Activated CD8-positive, alpha-beta memory T cell treated with anti-CD3 and anti-CD28 coated beads, Interleukin-2, amount 10 ng/mL, durations not matched to agents 7 days and 5 days (primary cell): ENCODE measurements at regions not wholly inside any gene's neighbourhood (a gene's known extent, or its start where the extent isn't known, plus 50 kb on each side); places are given as distances from the start of the nearest gene placed in this dataset.

Experiments
- ATAC-seq: fragments of 150-1000 bp; cut with Tn5 transposase; one replicate; pipeline ENCODE4 v1.10.0; 2021; ENCODE audit warnings: moderate library complexity
- CTCF ChIA-PET: fragments of 350-600 bp; sonication (Branson Sonifier 250); formaldehyde crosslinking; loops from one replicate; lab custom pipeline; 2021; ENCODE audit warnings: antibody characterized with exemption; lab: Charles Lee
- DNase-seq: peaks from one replicate; pipeline ENCODE4 v3.0.0-alpha.2; 2020
- H3K27ac Mint-ChIP-seq: one replicate; pipeline ENCODE4 v1.8.0; 2021; ENCODE audit warnings: mild to moderate bottlenecking, mixed read lengths
- H3K27me3 Mint-ChIP-seq: one replicate; pipeline ENCODE4 v1.8.0; 2021; ENCODE audit warnings: mixed read lengths
- H3K36me3 Mint-ChIP-seq: one replicate; pipeline ENCODE4 v1.8.0; 2021; ENCODE audit warnings: mild to moderate bottlenecking, mixed read lengths
- H3K4me1 Mint-ChIP-seq: one replicate; pipeline ENCODE4 v1.8.0; 2021; ENCODE audit warnings: mixed read lengths
- H3K4me3 Mint-ChIP-seq: one replicate; pipeline ENCODE4 v1.8.0; 2021; ENCODE audit warnings: mild to moderate bottlenecking, moderate library complexity, mixed read lengths
- H3K9me3 Mint-ChIP-seq: one replicate; pipeline ENCODE4 v1.8.0; 2022; ENCODE audit warnings: low read depth, mixed read lengths

DNA sequence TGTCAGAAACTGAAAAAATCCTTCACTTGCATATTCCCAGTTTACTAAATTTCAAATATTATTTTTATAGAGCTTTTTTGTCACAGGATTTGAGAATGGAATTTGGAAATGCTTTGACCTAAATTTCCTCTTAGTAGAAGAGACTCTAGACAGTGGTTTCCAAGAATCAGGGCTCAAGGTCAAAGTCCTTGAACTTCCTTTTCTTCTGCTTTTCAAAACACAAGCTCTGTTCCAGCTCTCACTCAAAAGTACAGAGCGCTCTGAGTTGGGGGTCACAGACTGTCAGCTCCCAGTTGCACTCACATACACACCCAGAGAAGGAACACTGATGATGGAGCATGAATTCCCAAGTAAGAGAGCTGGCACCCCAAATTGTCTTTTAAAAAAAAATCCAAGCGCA lies 394.2 kb downstream of the MLLT3 start:
- H3K27ac Mint-ChIP-seq, result no peak overlapping the region
- no peaks in the 10 kb centered on the region for H3K9me3 Mint-ChIP-seq
- no peak for ATAC-seq
- H3K4me1 Mint-ChIP-seq, result peaks cover 46% of the 10 kb centered on the region
- peaks cover 29% of the 10 kb centered on the region for H3K36me3 Mint-ChIP-seq
- no peak overlapping the region for H3K4me3 Mint-ChIP-seq
- CTCF ChIA-PET, result interaction anchor here (1.0 kb wide), 1 partner anchor 15 kb away, joined by 4 read pairs; no protein-coding TSS in a partner anchor
- no peak for DNase-seq
- no peaks in the 10 kb centered on the region for H3K27me3 Mint-ChIP-seq

DNA sequence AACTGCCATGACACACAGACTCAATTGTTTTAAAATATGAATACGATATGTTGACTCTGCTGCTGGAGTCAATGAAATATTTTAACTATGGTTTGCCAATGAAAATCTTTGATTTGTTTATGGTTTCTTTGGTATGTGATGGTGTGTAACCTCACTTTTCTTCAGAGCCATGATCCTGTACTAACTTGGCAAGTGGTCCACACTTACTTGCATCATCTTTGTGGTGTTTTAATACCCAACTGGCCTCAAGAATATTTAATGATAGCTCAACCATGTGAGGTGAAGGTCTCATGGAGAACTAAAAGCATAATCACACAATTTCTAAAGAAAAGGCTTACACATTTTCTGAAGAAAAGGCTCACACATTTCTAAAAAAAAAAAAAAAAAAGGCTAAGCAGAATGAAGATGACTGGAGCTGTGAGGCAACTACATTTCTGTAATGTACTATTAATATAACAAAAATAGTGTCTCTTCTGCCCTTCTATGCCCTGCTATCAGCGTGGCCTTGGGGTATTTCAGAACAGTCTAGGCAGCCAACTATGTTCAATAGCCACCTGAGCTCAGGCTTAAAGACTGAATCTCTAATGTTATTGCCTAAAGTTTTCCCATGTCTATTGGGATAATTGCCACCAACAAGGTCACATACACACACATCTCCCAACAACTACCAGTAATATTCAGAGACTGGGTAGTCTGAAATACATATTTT lies 395.0 kb downstream of the MLLT3 start:
- H3K27ac Mint-ChIP-seq, result no peak overlapping the region
- CTCF ChIA-PET, result interaction anchor here (1.0 kb wide), 2 partner anchors 15 to 459 kb away, joined by 3 to 4 read pairs; no protein-coding TSS in a partner anchor

DNA sequence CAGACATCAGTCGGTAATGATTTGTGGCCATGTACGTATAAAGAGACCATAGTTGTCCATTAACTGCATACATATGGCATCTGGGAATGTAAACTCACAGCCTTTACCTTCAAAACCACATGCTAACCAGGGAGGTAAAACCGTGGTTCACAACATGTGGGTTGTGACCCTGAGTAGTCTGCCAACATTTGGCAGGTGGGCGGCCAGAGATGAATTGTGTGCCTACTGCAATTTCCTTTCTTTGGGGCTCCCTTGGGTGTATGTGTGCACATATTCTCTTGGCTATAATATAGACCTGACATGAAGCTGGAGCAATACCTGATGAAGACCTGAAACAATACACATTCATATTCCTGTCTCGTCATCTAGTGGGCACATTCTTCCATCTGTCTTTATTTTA lies 396.0 kb downstream of the MLLT3 start:
- no peak overlapping the region for H3K4me3 Mint-ChIP-seq
- H3K27ac Mint-ChIP-seq, result no peak overlapping the region
- CTCF ChIA-PET, result interaction anchor here (1.2 kb wide), 1 partner anchor 16 kb away, joined by 4 read pairs; no protein-coding TSS in a partner anchor
- H3K4me1 Mint-ChIP-seq, result peaks cover 48% of the 10 kb centered on the region
- H3K9me3 Mint-ChIP-seq, result peaks cover under 1% of the 10 kb centered on the region
- no peaks in the 10 kb centered on the region for H3K27me3 Mint-ChIP-seq
- no peak for ATAC-seq
- peaks cover 28% of the 10 kb centered on the region for H3K36me3 Mint-ChIP-seq
- DNase-seq, result no peak

More for the DNA sequence above, 395.0 kb downstream of the MLLT3 start:
- ATAC-seq, result no peak
- Mint-ChIP-seq H3K9me3 (no peaks in the 10 kb centered on the region), H3K4me1 (peaks cover 46% of the 10 kb centered on the region), H3K27me3 (no peaks in the 10 kb centered on the region), H3K36me3 (peaks cover 27% of the 10 kb centered on the region), H3K4me3 (no peak overlapping the region)
- no peak for DNase-seq

DNA sequence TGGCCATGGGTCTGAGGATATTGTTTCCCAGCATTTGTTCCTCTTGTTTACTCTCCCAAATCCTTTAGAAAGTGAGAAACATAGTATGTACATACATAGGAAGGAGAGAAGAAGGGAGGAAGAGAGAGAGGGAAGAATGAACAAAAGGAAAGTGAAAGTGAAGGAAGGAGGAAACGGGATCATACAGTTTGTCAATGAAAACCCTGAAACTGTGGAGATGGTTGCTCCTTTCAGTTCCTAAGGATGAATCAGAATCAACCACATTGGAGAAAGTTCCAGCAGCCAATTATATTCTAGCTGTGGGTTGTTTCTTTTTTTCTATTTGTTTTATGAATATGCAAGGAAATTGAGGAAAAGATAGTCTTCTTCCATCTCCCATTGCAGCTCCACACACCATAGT lies 396.5 kb downstream of the MLLT3 start:
- DNase-seq (no peak), ATAC-seq (no peak)
- Mint-ChIP-seq H3K27ac (peak overlapping the region; percentile 43), H3K36me3 (peaks cover 31% of the 10 kb centered on the region), H3K27me3 (peaks cover 3% of the 10 kb centered on the region), H3K4me1 (peaks cover 52% of the 10 kb centered on the region), H3K9me3 (peaks cover 4% of the 10 kb centered on the region), H3K4me3 (peak overlapping the region; percentile 61)
- CTCF ChIA-PET, result interaction anchor here (1.2 kb wide), 2 partner anchors 9 to 16 kb away, joined by 4 read pairs; no protein-coding TSS in a partner anchor

DNA sequence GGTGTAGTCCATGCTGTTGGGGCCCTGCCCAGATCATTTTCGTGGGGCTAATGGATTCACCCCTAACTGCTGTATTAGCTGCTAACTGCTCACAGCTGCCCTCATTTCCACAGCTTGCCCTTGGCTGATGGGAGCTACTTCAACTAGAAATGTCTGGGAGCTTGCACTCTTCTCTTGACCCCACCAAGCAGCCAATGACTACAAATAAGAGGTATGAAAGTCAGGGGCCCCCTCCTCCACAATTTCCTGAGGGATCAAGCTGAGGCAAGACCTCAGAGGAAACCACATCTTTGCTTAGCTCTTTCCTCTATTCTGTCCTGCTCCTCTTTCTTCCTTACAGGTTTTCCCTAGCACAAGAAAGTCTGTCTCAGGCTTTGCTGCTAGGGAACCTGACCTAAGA lies 397.5 kb downstream of the MLLT3 start:
- peaks cover 3% of the 10 kb centered on the region for H3K27me3 Mint-ChIP-seq
- H3K27ac Mint-ChIP-seq, result no peak overlapping the region
- ATAC-seq (no peak), DNase-seq (no peak)
- H3K36me3 Mint-ChIP-seq, result peaks cover 28% of the 10 kb centered on the region
- peaks cover 52% of the 10 kb centered on the region for H3K4me1 Mint-ChIP-seq
- no peak overlapping the region for H3K4me3 Mint-ChIP-seq
- H3K9me3 Mint-ChIP-seq, result peaks cover 4% of the 10 kb centered on the region
- CTCF ChIA-PET, result interaction anchor here (1.2 kb wide), 1 partner anchor 8 kb away, joined by 4 read pairs; no protein-coding TSS in a partner anchor

DNA sequence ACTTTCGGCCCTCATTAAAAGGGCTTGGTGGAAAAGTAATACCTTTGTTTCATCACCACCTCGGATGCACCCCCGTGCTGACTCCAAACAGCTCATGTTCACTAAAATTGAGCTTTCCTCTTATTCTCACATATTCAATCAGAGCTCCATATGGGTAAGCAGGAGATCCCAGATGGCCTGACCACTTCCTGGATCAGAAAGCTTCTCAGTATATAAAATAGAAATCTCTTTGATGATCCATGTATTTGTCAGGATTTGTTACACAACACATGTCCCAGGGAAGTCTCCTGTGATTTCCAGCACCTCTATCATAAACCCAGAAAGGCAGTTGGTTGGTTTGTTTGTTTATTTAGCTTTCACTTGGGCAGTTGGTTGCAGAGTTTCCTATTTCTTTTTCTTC lies 402.0 kb downstream of the MLLT3 start:
- H3K4me1 Mint-ChIP-seq, result peaks cover 21% of the 10 kb centered on the region
- no peak for DNase-seq
- H3K36me3 Mint-ChIP-seq, result peaks cover 28% of the 10 kb centered on the region
- no peak overlapping the region for H3K4me3 Mint-ChIP-seq
- H3K27me3 Mint-ChIP-seq, result peaks cover 3% of the 10 kb centered on the region
- H3K9me3 Mint-ChIP-seq, result peaks cover 4% of the 10 kb centered on the region
- no peak for ATAC-seq
- H3K27ac Mint-ChIP-seq, result no peak overlapping the region
- CTCF ChIA-PET, result no interaction called here

DNA sequence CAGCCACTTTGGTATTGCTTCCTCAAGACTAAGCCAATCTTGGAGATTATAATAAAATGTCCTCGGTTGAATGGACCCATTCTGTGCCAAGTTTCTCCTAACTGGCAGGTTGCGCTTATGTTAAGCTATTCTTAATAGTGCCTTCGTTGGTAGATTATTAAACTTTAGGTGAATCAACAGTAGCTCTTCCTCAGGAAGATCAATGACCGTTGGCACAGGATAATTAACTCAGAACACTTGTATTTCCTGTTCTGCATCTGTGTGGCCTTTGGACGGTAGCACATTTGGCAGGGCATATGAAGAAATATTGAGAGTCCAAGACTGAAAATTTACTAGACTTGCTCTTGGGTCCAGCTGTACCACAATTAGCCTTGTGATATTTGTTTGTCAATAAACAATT lies 402.9 kb downstream of the MLLT3 start:
- DNase-seq, result no peak

DNA sequence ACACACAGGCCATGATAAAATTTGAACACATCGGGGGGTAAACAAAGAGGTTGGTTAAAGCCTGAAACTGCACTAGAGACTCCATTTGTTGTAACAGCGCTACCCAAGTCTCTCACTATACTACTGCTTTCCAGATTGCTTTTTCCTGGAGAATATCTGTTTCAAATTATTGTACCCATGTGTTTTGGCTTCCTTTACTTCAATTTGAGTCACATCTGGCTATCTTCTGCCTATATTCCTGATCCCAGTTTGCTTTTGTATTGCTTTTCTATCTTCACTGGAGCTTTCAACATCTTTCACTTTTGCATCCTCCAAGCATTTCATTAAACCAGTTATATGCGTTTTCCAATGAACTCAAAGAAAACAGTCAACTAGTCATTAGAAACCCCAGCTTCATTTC lies 404.7 kb downstream of the MLLT3 start:
- peaks cover 23% of the 10 kb centered on the region for H3K36me3 Mint-ChIP-seq
- no peak overlapping the region for H3K4me3 Mint-ChIP-seq
- H3K9me3 Mint-ChIP-seq, result peaks cover 7% of the 10 kb centered on the region
- DNase-seq, result no peak
- peaks cover 3% of the 10 kb centered on the region for H3K27me3 Mint-ChIP-seq
- CTCF ChIA-PET, result interaction anchor here (1.5 to 1.8 kb wide), 2 partner anchors 8 to 23 kb away, joined by 3 to 4 read pairs; no protein-coding TSS in a partner anchor
- no peak for ATAC-seq
- no peak overlapping the region for H3K27ac Mint-ChIP-seq
- peaks cover 6% of the 10 kb centered on the region for H3K4me1 Mint-ChIP-seq

More for the DNA sequence above, 402.9 kb downstream of the MLLT3 start:
- CTCF ChIA-PET, result interaction anchor here (1.0 kb wide), 1 partner anchor 23 kb away, joined by 4 read pairs; no protein-coding TSS in a partner anchor
- Mint-ChIP-seq H3K36me3 (peaks cover 27% of the 10 kb centered on the region), H3K4me3 (no peak overlapping the region), H3K9me3 (peaks cover 4% of the 10 kb centered on the region), H3K4me1 (peaks cover 13% of the 10 kb centered on the region), H3K27ac (no peak overlapping the region), H3K27me3 (peaks cover 3% of the 10 kb centered on the region)
- ATAC-seq, result no peak

DNA sequence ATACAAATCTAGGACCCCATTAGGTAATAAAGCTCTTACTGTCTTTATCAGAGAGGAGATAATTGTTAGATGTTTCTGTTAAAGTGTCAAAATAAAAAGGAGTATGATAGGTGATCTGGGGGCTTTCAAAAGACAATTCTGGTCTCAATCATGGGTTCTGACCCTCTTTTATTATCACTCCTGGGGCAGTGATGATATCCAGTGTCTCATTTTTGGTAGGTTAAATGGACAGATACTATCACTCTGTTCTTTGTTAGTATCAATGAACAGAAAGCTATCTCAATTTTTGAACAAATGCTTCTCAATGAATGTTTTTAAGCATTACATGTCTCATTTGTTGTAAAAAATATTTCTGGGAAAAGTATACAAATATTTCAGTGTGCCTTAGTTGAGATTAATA lies 405.9 kb downstream of the MLLT3 start:
- no peak overlapping the region for H3K27ac Mint-ChIP-seq
- no peak overlapping the region for H3K4me3 Mint-ChIP-seq
- H3K4me1 Mint-ChIP-seq, result peaks cover 4% of the 10 kb centered on the region
- H3K27me3 Mint-ChIP-seq, result peaks cover 3% of the 10 kb centered on the region
- peaks cover 19% of the 10 kb centered on the region for H3K36me3 Mint-ChIP-seq
- CTCF ChIA-PET, result interaction anchor here (1.5 to 1.8 kb wide), 2 partner anchors 9 to 24 kb away, joined by 3 to 4 read pairs; no protein-coding TSS in a partner anchor
- peaks cover 7% of the 10 kb centered on the region for H3K9me3 Mint-ChIP-seq
- DNase-seq (no peak), ATAC-seq (no peak)

DNA sequence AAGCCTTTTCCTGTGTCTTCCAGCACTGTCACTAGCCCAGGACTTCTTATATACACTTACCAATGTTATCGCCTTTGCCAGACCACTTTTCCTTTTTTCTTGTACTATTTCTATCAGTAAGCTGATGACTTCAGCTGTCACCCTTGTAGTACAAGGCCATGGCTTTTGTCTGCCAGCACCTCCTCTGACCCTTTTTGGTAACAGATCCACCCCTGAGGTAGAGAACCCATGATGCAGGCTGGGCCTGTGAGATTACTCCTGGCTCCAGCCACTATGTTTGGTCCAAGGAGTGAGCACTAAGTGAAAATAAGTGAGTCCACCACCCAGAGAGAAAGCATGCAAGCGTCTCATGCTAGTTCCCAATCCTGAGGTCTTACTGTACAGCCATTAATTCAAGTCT lies 406.7 kb downstream of the MLLT3 start:
- ATAC-seq (no peak), DNase-seq (no peak)
- H3K9me3 Mint-ChIP-seq, result peaks cover 2% of the 10 kb centered on the region
- H3K36me3 Mint-ChIP-seq, result peaks cover 17% of the 10 kb centered on the region
- H3K4me3 Mint-ChIP-seq, result no peak overlapping the region
- CTCF ChIA-PET, result no interaction called here
- no peak overlapping the region for H3K27ac Mint-ChIP-seq
- no peaks in the 10 kb centered on the region for H3K27me3 Mint-ChIP-seq
- H3K4me1 Mint-ChIP-seq, result peaks cover 3% of the 10 kb centered on the region

DNA sequence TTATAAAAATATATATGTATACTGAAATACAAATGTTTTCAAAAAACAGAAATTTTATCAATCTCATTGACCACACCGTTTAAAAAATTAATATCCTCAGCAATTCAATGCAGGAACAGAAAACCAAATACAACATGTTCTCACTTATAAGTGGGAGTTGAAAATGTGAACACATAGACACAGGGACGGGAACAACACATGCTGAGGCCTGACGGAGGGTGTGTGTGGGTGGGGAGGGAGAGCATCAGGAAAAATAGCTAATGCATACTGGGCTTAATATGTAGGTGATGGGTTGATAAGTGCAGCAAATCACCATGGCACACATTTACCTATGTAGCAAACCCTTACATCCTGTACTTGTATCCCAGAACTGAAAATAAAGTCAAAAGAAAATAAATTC lies 409.5 kb downstream of the MLLT3 start:
- Mint-ChIP-seq H3K36me3 (peaks cover 20% of the 10 kb centered on the region), H3K4me3 (no peak overlapping the region), H3K4me1 (peaks cover 29% of the 10 kb centered on the region), H3K27ac (no peak overlapping the region), H3K27me3 (no peaks in the 10 kb centered on the region), H3K9me3 (peaks cover 2% of the 10 kb centered on the region)
- DNase-seq, result no peak
- CTCF ChIA-PET, result no interaction called here
- ATAC-seq, result no peak

DNA sequence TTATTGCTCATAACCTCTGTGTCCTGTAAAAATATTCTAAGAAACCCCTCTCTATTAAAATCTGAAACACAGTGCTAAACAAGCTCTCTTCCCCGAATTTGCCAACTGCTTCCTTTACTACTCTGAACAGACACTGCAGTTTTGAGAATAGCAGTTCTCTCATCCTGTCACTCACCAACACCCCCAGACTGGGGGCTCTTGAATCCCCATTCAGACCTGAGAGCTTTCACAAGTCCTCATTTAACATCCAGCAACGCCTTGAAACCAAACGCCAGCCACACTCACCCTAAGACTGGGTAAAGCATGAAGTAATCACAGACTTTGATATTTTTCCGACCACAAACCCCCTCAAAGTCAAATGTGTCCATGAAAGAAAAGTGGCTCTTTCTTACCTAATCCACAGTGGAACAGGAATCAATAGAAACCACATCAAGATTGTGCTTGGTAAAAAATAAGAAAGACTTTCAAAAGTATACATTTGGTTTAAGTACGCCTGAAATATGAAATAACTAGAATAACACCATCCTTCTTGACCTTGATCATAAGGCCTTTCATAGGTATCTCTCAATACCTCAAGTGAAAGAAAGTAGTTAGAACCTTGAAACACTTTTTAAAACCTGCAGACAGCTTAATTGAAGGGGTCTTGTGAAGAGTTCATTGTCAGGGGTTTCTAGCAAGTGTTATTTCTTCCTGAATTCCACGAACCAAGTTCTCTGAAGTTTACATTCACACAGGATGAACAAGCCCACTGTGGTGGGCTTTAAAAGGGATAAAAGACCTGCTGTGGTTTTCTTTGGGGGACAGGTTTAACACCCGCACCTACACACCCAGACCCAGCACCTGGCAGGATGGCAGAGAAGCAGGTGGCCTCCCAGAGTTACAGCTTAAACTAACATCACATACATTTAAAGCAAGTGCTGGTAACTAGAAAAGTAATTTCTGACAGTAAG lies 412.6 kb downstream of the MLLT3 start:
- CTCF ChIA-PET, result interaction anchor here (1.1 to 1.8 kb wide), 5 partner anchors 33 to 263 kb away, joined by 3 to 9 read pairs (median 3); no protein-coding TSS in a partner anchor
- peak; percentile 91 for DNase-seq

DNA sequence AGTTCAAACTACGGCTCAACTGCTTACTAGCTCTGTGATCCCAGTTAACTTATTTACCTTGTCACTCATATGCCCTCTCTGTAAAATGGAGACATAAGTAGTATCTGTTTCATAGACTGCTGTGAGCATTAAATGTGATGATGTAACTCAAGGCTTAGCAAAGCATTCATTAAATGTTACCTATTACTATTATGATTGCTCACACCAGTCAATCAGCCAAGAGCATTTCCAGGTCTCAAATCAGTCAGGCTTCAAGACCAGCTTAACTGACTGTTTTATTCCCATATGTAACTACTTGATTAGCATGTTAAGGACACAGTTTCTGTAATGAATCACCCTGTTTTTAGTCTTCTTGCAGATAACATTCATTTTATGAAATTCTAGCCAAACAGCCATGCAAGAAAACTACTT lies 413.3 kb downstream of the MLLT3 start:
- peaks cover 2% of the 10 kb centered on the region for H3K9me3 Mint-ChIP-seq
- DNase-seq, result no peak
- peak overlapping the region; percentile 98 for H3K27ac Mint-ChIP-seq
- no peaks in the 10 kb centered on the region for H3K27me3 Mint-ChIP-seq
- H3K36me3 Mint-ChIP-seq, result peaks cover 22% of the 10 kb centered on the region
- peak overlapping the region; percentile 32 for H3K4me3 Mint-ChIP-seq
- H3K4me1 Mint-ChIP-seq, result peaks cover 40% of the 10 kb centered on the region
- CTCF ChIA-PET, result interaction anchor here (1.1 to 1.8 kb wide), 5 partner anchors 33 to 262 kb away, joined by 3 to 9 read pairs (median 3); no protein-coding TSS in a partner anchor
- peak; percentile 70 for ATAC-seq

More for the DNA sequence above, 412.6 kb downstream of the MLLT3 start:
- peak overlapping the region; percentile 98 for H3K27ac Mint-ChIP-seq
- H3K4me1 Mint-ChIP-seq, result peaks cover 40% of the 10 kb centered on the region
- peaks cover 2% of the 10 kb centered on the region for H3K9me3 Mint-ChIP-seq
- H3K4me3 Mint-ChIP-seq, result peak overlapping the region; percentile 32
- no peaks in the 10 kb centered on the region for H3K27me3 Mint-ChIP-seq
- peaks cover 25% of the 10 kb centered on the region for H3K36me3 Mint-ChIP-seq
- peak; percentile 87 for ATAC-seq
